CD4-positive, alpha-beta T cell treated with Interleukin-2 at 100 ng/mL for 4 hours (primary cell): ENCODE measurements at regions not wholly inside any gene's neighbourhood (a gene's known extent, or its start where the extent isn't known, plus 50 kb on each side); places are given as distances from the start of the nearest gene placed in this dataset.
"Not testable (repeated sequence)": the region's sequence is repeated elsewhere in the genome, so short reads cannot be mapped to it uniquely, and the experiment has no call there.

Experiments
- DNase-seq: peaks from one replicate; pipeline ENCODE4 v3.0.0-alpha.2; 2020; ENCODE audit warnings: low spot score

DNA sequence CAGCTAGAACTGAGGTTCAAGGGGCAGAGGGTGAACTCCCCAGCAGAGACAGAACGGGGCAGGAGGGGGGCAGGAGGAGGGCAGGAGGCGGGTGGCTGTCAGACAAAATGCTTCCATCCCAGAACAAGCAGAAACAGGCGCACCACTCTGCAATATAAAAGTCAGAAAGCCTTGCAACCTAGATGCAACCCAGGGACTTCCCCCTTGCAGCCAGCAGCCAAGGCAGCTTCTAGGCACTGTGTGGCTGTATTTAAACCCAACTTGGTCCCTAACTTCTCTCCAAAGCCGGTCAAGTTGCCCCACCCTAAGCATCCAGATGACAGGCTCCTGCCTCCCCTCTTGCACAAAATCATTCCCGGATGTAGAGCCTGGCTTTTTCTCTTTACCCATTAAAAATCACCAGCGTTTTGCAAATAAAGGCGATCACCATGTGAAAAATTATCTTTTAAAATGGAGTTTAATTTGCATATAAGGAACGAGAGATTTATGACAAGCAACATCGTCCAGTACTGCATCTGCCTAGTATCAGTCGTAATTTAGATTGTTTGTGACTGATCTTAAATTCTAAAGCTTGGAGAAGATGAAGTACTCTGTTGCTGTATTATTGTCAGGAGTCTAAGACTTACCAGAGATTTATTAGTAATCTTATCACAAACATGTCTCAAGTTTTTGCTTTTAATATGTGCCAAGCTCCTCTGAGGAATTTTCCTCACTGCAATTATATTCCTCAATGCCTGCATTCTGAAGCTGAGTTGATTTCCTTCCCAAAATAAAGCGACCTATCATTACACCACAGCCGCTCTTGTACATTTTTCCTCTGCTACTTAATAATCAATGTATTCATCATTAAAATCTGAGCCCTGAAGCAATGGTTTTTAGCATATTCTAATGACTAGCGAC is 307.1 kb upstream of the ZNF507 start:
- no peak for DNase-seq

DNA sequence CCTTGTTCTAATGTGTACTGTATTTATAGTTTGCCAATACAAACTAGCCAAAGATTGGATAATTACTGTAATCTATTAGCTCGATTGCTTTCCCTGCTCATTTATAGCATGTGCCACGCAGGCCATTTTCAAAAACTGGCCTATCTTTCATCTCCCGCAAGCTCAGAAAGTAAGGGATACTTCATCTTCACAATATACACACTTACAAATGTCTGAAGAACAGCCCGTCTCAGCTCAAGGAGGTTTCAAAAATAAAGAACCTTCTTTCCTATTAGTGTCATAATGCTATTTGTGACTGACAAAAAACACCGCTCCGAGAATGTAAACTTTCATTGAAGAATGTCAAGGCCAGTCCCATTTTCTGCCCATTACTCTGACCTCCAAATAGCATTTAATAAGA is 306.4 kb upstream of the ZNF507 start:
- DNase-seq, result no peak

GRCh38 chr19:32039440-32039839 is 306.0 kb upstream of the ZNF507 start:
- DNase-seq, result no peak

- DNase-seq, result no peak
Measured at GRCh38 chr19:32040236-32040635, 305.2 kb upstream of the ZNF507 start.

GRCh38 chr19:32041681-32042292 is 303.6 kb upstream of the ZNF507 start:
- DNase-seq, result no peak

DNA sequence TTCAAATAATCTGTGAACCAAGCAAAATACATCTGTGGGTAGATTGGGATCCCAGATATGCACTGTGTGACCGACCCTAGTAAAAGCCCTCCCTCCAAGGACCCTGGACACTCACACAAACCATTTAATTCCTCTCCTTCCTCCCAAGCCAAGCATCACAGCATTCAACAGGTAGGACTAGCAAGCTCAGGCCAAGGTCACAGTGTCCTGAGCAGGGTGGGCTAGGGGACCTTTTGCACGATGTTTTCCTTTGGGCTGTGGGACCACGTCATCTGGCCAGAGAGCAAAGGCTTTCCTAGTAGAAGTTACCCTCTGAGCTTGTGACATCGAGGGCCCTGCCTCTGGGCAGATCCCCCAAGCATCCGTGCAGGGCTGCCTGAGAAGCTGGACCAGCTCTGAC is 297.6 kb upstream of the ZNF507 start:
- no peak for DNase-seq

DNA sequence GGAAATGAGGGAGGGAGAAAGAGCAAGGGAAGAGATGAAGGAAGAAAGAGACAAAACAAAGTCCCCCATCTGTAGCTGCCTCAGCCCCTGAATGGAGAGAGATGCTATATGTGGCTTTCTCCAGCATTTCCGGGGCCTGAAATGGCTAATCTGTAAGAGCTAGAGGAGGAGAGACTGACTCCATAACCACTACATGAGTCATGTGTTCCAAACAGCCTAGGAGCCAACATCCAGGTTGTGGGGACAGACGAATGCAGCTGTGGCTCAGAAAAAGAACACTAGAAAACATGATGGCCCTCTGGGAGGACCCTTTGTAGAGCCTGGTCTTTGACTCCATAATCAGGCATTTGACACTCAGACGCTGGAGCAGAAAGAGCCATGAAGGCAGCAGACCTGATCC is 292.0 kb upstream of the ZNF507 start:
- no peak for DNase-seq

DNA sequence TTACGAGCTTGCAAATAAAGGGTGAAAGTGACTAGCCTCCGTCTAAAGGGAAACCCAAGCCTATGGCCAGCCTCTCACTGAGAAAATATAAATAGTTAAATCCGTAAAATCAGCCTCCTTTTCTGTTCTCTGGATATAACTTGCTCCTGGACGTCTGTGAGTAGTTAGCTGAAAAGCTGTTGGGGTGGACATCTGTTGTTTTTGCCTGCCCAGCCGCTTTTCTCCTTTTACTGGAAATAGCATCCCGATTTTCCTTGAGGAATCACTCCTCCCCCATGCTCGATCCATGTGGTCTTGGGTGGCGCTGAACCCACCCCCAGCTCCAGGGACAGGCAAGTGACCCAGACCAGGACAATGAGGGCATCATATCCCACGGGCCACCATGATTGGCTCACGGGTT is 291.5 kb upstream of the ZNF507 start:
- no peak for DNase-seq

- no peak for DNase-seq
Measured at GRCh38 chr19:32058131-32058530, 287.3 kb upstream of the ZNF507 start.

DNA sequence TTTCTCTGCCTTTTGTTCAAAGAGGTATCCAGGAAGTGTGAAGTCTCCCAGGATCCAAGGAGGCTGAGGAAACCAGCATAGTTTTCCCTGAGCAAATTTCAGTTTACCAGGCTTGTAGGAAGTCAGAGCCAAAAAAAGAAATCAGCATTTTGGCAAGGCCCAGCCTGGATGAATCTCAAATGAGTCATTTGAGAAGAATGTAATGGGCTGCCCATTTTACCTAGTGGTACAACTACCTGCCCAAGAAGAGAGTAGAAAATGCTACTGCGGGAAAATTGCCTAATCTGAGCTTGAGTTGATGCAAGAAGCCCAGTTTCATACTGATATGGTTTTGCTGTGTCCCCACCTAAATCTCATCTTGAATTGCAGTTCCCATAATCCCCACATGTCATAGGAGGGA is 284.1 kb upstream of the ZNF507 start:
- DNase-seq, result no peak

- no peak for DNase-seq
Measured at GRCh38 chr19:32063601-32064000, 281.8 kb upstream of the ZNF507 start.

GRCh38 chr19:32066056-32066455 is 279.4 kb upstream of the ZNF507 start:
- DNase-seq, result no peak

DNA sequence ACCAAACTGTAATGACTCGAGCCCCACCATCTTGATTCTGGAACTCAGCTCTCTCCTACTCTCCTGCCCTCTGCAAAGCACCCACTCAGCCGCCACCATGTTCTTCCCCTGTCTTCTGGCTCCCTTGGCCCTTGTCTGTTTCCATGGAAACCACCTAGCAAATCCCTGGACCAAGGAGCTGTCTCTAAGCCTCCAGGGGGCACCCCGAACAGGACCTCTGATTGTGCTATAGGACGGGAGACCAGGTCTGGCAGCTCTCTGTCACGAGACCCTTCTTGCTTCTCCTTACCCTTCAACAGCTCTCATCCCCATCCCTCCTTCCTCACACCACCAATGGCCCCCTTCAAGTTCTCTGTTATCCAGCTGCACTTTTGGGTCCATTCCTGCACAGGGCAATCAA is 277.7 kb upstream of the ZNF507 start:
- no peak for DNase-seq

GRCh38 chr19:32068793-32069192 is 276.6 kb upstream of the ZNF507 start:
- no peak for DNase-seq

DNA sequence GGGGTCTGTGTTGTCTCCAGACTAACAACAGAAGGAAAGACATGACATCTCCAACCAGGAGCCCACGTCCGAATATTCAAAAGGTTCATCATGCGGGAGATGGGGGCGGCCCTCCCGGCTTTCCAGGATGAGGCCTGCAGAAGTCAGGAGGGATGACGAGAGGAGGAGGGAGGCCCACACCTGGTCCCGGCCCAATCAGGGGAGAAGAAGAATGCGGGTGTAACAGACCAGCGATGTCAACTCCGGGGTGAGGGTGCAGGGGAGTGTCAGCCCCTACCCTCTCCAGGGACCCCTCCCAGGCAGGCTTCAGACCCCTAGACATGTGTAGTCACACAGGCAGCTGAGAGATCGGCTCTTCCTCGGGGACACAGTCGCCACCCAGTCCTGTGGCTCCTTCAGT is 275.3 kb upstream of the ZNF507 start:
- DNase-seq, result no peak

DNA sequence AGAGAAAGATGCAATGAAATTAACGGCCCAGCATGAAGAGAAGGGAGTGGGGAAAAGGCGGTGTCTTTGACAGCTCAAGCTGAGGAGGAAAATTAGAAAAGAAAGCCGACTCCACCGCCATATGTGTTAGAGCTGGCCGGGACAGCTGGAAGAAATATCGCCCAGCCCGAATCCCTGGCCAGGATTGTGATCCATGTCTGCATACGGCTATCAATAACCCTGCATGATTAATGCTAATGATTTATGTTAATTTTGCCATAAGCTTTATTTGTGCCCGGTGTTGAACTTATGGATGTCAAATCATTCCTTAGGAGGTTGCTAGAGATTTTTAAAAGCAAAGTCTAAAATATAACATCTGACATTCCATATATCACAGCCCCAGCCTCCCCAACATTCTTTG is 263.4 kb upstream of the ZNF507 start:
- no peak for DNase-seq

GRCh38 chr19:32084756-32085363 is 260.6 kb upstream of the ZNF507 start:
- not testable (repeated sequence) for DNase-seq

DNA sequence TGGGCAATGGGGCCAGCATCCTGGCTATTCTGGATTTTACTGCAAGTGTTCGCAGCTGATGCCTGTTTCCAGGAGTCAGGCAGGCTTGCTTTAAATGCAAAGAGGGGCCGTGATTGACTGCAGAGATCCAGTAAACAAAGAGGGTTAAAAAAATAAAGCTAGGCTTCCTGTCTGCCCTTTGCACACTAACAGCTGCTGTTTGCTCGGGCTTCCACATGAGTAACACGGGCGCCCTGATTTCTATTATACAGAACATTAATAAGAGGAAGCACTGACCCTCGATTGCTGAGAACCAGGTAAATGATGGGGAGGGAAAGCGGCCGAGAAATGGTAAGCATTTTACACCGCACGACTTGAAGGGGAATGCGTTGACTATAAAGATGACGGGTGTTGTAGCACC is 254.2 kb upstream of the ZNF507 start:
- DNase-seq, result no peak

DNA sequence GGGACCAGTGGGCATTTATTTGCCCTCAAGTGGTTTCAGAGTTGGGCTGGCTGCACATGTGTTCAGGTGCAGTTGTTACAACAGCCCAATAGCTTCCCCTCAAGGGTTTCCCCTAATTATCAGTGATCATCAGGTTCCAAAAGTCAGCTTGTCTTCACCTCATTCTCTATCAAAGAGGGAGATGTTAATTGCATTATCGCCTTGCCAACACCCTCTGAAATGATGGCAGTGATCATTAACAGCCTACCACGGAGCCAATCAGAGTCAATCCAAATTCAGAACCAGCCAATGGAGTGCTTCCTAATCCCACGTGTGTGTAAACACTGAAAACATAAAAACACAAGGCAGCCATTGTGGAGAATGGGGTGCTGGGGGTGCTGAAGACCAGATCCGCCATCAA is 248.4 kb upstream of the ZNF507 start:
- no peak for DNase-seq

DNA sequence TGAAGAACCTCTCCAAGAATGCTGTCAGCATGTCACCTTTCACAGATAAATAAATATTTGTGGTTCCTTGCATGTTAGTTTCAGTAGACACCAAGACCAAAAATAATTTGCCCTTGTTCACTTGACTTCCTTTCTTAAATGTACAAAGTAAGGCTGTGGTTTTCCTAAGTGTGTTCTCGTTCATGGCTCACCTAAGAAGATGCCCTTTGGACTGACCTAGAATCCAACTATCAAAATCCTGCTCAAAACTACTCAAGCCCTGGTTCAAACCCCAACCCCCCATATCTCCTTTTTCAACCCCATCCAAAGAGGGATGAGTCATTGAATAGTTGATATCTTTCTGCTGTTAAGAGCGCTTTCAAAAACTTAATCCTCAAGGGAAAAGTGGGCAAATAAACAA is 247.8 kb upstream of the ZNF507 start:
- no peak for DNase-seq

GRCh38 chr19:32098968-32099367 is 246.4 kb upstream of the ZNF507 start:
- DNase-seq, result no peak

DNA sequence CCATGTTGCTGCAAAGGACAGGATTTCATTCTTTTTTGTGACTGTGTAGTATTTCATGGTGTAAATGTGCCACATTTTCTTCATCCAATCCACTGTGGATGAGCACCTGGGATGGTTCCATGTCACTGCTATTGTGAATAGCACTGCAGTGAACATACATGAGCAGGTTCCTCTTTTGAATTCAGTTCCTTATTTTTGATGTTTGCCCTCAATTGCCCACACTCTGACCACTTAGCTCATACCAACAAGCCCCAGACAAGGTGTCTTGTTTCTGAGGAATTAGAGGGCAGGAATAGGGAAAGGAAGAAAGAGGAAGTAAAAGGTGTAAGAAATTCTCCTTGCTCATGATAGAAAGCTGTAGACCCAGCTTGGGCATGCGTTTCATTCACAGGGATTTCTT is 244.2 kb upstream of the ZNF507 start:
- no peak for DNase-seq

DNA sequence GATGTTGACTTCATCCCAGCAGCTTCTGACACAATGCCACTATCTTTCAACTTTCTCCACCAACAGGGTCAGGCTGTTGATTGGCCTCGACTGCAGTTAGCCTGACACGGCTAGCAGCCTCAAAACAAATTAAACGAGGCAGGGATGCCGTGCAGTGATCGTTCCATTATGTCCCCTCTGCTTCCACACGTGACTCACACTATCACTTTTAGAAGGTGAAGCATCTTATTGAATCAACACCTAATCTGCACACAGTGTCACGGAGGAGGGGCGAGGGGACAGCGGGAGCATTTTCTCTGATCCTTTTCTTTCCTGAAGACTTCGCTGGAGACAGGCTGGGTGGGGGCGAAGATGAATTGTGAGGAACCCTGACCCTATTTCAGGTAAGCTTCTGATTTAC is 241.9 kb upstream of the ZNF507 start:
- DNase-seq, result no peak
